PC-3 (cell line): ENCODE measurements at regions not wholly inside any gene's neighbourhood (a gene's known extent, or its start where the extent isn't known, plus 50 kb on each side); places are given as distances from the start of the nearest gene placed in this dataset.
A peak's percentile ranks its signal among the peaks of the same experiment; 100 is the strongest.

Source experiments
- ATAC-seq: fragments of 200-7000 bp; cut with Tn5 transposase; 2 replicates; pipeline ENCODE4 v1.9.1; 2020; ENCODE audit warnings: mild to moderate bottlenecking, moderate library complexity
- BruUV-seq: library from RNA; stranded (reverse); fragments of 400-500 nt; replicated peaks from 2 replicates; lab custom pipeline; 2021; lab: Mats Ljungman, UMichigan
- CTCF ChIA-PET: fragments of 300-600 bp; sonication (Branson Sonifier 250); formaldehyde crosslinking; loops from one replicate; lab custom pipeline; 2022; ENCODE audit warnings: antibody characterized with exemption; lab: Charles Lee
- POLR2A ChIA-PET: fragments of 300-600 bp; sonication (Branson Sonifier 250); formaldehyde crosslinking; loops from one replicate; lab custom pipeline; 2022; ENCODE audit warnings: antibody characterized with exemption; ENCODE audit not compliant: unreplicated experiment; lab: Charles Lee
- DNase-seq: peaks from one replicate; pipeline ENCODE4 v3.0.0-alpha.2; 2015
- H2AFZ ChIP-seq: fragments of 300-600 bp; sonication (generic); 2 replicates; pipeline ENCODE4 v1.6.0; 2016; ENCODE audit warnings: antibody characterized with exemption, low read length
- H3F3A ChIP-seq: fragments of 300-600 bp; sonication (generic); one replicate; pipeline ENCODE4 v1.6.0; 2017; ENCODE audit warnings: antibody characterized with exemption, low read length, control low read depth, mild to moderate bottlenecking; ENCODE audit not compliant: unreplicated experiment
- H3K27ac ChIP-seq: fragments of 300-600 bp; sonication (generic); 2 replicates; pipeline ENCODE4 v1.5.1; 2016; ENCODE audit warnings: mild to moderate bottlenecking, low read length
- H3K27me3 ChIP-seq: fragments of 300-600 bp; sonication (generic); 2 replicates; pipeline ENCODE4 v1.6.1; 2016; ENCODE audit warnings: low read length, mixed read lengths
- H3K36me3 ChIP-seq: fragments of 300-600 bp; sonication (generic); 2 replicates; pipeline ENCODE4 v1.6.1; 2016; ENCODE audit warnings: low read depth, mixed run types, low read length, mixed read lengths
- H3K4me1 ChIP-seq: fragments of 300-600 bp; sonication (generic); 2 replicates; pipeline ENCODE4 v1.5.1; 2016; ENCODE audit warnings: low read length; ENCODE audit not compliant: insufficient read depth
- H3K4me2 ChIP-seq: fragments of 300-600 bp; sonication (generic); 2 replicates; pipeline ENCODE4 v1.6.0; 2016; ENCODE audit warnings: low read length
- H3K4me3 ChIP-seq: fragments of 300-600 bp; sonication (generic); 2 replicates; pipeline ENCODE4 v1.5.1; 2016; ENCODE audit warnings: mild to moderate bottlenecking, low read length, mixed read lengths
- H3K79me2 ChIP-seq: fragments of 300-600 bp; sonication (generic); 2 replicates; pipeline ENCODE4 v1.6.1; 2017; ENCODE audit warnings: low read length, mixed read lengths
- H3K9ac ChIP-seq: fragments of 300-600 bp; sonication (generic); 2 replicates; pipeline ENCODE4 v1.6.0; 2016; ENCODE audit warnings: mild to moderate bottlenecking, low read length
- H3K9me2 ChIP-seq: fragments of 300-600 bp; sonication (generic); replicated peaks from 2 replicates; pipeline ENCODE4 v1.6.1; 2016; ENCODE audit warnings: mixed run types, low read length, mixed read lengths
- H3K9me3 ChIP-seq: fragments of 300-600 bp; sonication (generic); 2 replicates; pipeline ENCODE4 v1.6.1; 2016; ENCODE audit warnings: low read length, mixed read lengths
- H4K20me1 ChIP-seq: fragments of 300-600 bp; sonication (generic); 2 replicates; pipeline ENCODE4 v1.6.1; 2016; ENCODE audit warnings: low read length, mixed read lengths
- EZH2 ChIP-seq: fragments of 300-600 bp; sonication (generic); IDR thresholded peaks from one replicate; pipeline ENCODE4 v1.6.1; 2017; ENCODE audit warnings: antibody characterized with exemption, mild to moderate bottlenecking, low read length; ENCODE audit not compliant: unreplicated experiment
- EZH2phosphoT487 ChIP-seq: fragments of 300-600 bp; sonication (generic); IDR thresholded peaks from 2 replicates; pipeline ENCODE4 v1.6.1; 2018; ENCODE audit warnings: mild to moderate bottlenecking, antibody characterized with exemption, low read length, borderline replicate concordance
- intact Hi-C: fragments of 100-400 bp; cut with micrococcal nuclease; formaldehyde crosslinking; loops from 2 replicates; pipeline ENCODE4 v1.9.0; 2023
- TF ChIP-seq, protein P1 (sequence below): fragments of 300-600 bp; sonication (generic); conservative IDR thresholded peaks from 2 replicates; pipeline ENCODE4 v1.5.1; 2017; ENCODE audit warnings: antibody characterized with exemption, low read depth, mild to moderate bottlenecking, low read length

DNA sequence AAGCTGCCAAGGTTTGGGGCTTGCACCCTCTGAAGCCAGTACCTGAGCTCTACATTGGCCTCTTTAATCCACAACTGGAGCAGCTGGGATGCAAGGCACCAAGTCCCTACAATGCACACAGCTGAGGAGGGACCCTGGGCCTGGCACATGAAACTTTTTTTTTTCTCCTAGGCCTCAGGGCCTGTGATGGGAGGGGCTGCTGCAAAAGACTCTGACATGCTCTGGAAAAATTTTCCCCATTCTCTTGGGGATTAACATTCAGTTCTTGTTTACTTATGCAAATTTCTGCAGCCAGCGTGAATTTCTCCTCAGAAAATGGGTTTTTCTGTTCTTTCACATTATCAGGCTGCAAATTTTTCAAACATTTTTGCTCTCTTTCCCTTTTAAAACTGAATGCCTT, 1072.2 kb downstream of the BRINP3 start:
- no peaks in the 10 kb centered on the region for H3K36me3 ChIP-seq
- H3F3A ChIP-seq, result no peaks in the 10 kb centered on the region
- ATAC-seq, result no peak
- no peaks in the 10 kb centered on the region for H3K9me3 ChIP-seq
- no peaks in the 10 kb centered on the region for H3K27me3 ChIP-seq
- POLR2A ChIA-PET, result no interaction called here
- no peaks in the 10 kb centered on the region for H3K9me2 ChIP-seq
- no peaks in the 10 kb centered on the region for H3K79me2 ChIP-seq
- H2AFZ ChIP-seq, result no peak overlapping the region
- no peak overlapping the region for H3K9ac ChIP-seq
- no peaks in the 10 kb centered on the region for H3K4me1 ChIP-seq
- no peak overlapping the region for H3K4me2 ChIP-seq
- intact Hi-C loops, result no loop called here
- no TSS peak for BruUV-seq
- no peak overlapping the region for H3K4me3 ChIP-seq
- no peak for DNase-seq
- H3K27ac ChIP-seq, result no peak overlapping the region
- CTCF ChIA-PET, result no interaction called here
- H4K20me1 ChIP-seq, result no peaks in the 10 kb centered on the region
- TF ChIP-seq EZH2phosphoT487 (no peak), EZH2 (no peak)
- TF ChIP-seq, protein P1, sequence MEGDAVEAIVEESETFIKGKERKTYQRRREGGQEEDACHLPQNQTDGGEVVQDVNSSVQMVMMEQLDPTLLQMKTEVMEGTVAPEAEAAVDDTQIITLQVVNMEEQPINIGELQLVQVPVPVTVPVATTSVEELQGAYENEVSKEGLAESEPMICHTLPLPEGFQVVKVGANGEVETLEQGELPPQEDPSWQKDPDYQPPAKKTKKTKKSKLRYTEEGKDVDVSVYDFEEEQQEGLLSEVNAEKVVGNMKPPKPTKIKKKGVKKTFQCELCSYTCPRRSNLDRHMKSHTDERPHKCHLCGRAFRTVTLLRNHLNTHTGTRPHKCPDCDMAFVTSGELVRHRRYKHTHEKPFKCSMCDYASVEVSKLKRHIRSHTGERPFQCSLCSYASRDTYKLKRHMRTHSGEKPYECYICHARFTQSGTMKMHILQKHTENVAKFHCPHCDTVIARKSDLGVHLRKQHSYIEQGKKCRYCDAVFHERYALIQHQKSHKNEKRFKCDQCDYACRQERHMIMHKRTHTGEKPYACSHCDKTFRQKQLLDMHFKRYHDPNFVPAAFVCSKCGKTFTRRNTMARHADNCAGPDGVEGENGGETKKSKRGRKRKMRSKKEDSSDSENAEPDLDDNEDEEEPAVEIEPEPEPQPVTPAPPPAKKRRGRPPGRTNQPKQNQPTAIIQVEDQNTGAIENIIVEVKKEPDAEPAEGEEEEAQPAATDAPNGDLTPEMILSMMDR, result no peak

DNA sequence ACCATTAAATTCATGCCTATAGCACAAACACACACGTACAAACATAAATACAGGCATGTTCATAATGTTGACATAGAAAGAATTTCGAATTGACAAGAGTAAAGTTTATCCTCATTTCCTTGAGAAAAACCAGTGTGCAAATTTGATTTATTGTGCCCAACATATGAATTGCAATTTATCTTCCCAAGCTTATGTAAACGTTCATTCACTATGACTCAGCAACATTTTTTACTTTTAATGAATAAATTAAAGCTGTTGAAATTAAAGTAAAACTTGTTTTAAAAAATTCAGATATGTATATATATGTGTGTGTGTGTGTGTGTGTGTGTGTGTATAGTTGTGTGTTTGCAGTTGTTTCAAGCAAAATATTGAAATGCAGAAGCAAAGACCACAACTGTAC, 1067.9 kb downstream of the BRINP3 start:
- ChIA-PET CTCF (interaction anchor here (0.7 kb wide), 1 partner anchor 434 kb away, joined by 3 read pairs; no protein-coding TSS in a partner anchor), POLR2A (no interaction called here)
- Histone ChIP-seq H2AFZ (no peak overlapping the region), H3K79me2 (no peaks in the 10 kb centered on the region), H3K4me2 (no peak overlapping the region), H3K9me2 (no peaks in the 10 kb centered on the region), H3K4me3 (no peak overlapping the region), H3F3A (no peaks in the 10 kb centered on the region), H4K20me1 (no peaks in the 10 kb centered on the region), H3K36me3 (no peaks in the 10 kb centered on the region), H3K27ac (no peak overlapping the region), H3K9me3 (no peaks in the 10 kb centered on the region), H3K27me3 (no peaks in the 10 kb centered on the region), H3K9ac (no peak overlapping the region), H3K4me1 (no peaks in the 10 kb centered on the region)
- BruUV-seq, result no TSS peak
- TF ChIP-seq EZH2phosphoT487 (no peak), EZH2 (no peak)
- TF ChIP-seq, protein P1, result no peak
- ATAC-seq, result peak; percentile 38
- DNase-seq, result no peak
- intact Hi-C loops, result no loop called here

DNA sequence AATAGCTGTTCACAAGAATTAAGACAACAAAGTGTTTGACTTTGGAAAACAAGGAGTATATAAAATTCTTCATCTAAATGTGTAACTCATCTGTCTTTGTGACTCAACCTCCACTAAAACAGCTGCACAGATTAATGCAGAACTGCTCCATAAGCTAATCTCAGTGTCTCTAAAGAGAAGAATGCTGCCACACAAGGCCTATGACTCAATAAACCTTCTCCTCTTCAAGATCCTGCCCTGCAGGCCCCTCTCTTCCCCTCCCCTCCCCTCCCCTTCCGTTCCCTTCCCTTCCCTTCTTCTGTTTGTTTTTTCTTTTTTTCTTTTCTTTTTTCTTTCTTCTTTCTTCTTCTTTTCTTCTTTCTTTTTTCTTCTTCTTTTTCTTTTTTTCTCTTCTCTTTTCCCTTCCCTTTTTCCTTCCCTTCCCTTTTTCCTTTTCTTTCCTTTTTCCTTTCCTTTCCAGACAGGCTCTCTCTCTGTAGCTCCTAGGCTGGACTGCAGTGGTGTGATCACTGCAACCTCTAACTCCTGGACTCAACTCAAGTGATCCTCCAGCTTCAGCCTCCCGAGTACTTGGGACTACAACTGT, 1052.8 kb downstream of the BRINP3 start:
- H3K27ac ChIP-seq, result no peak overlapping the region
- no peaks in the 10 kb centered on the region for H3K36me3 ChIP-seq
- BruUV-seq, result no TSS peak
- ATAC-seq (0 out of 2 replicates have a peak, but pooled peaks have one; percentile 15), DNase-seq (peak; percentile 53)
- no peak overlapping the region for H3K4me2 ChIP-seq
- intact Hi-C loops, result no loop called here
- H4K20me1 ChIP-seq, result no peaks in the 10 kb centered on the region
- ChIA-PET CTCF (no interaction called here), POLR2A (no interaction called here)
- H3K4me3 ChIP-seq, result no peak overlapping the region
- H3K79me2 ChIP-seq, result no peaks in the 10 kb centered on the region
- TF ChIP-seq, protein P1, result no peak
- TF ChIP-seq EZH2phosphoT487 (no peak), EZH2 (no peak)
- no peaks in the 10 kb centered on the region for H3K27me3 ChIP-seq
- no peaks in the 10 kb centered on the region for H3K9me2 ChIP-seq
- H3K4me1 ChIP-seq, result no peaks in the 10 kb centered on the region; the same call in 1 of the 2 replicates
- H3K9ac ChIP-seq, result no peak overlapping the region
- H3F3A ChIP-seq, result no peaks in the 10 kb centered on the region
- H2AFZ ChIP-seq, result no peak overlapping the region
- H3K9me3 ChIP-seq, result no peaks in the 10 kb centered on the region
